ENCODE measurements at regions not wholly inside any gene's neighbourhood (a gene's known extent, or its start where the extent isn't known, plus 50 kb on each side); places are given as distances from the start of the nearest gene placed in this dataset.

- no peak for DNase-seq (ENCODE audit: low spot score in 2 of 2)
- no peak overlapping the region for H3K27ac ChIP-seq
- intact Hi-C loops (cut with DNase I; ENCODE audit: low total_unique reads): no loop called here
- TF ChIP-seq CTCF (IDR thresholded peaks at IDR 0.05) (no peak), POLR2A (IDR thresholded peaks at IDR 0.05) (no peak), POLR2AphosphoS5 (IDR thresholded peaks at IDR 0.05) (no peak)
- H3K4me1 ChIP-seq: no peaks in the 10 kb centered on the region
- no peaks in the 10 kb centered on the region for H3K36me3 ChIP-seq
- H3K9me3 ChIP-seq: no peaks in the 10 kb centered on the region
- no peaks in the 10 kb centered on the region for H3K27me3 ChIP-seq
- no peak overlapping the region for H3K4me3 ChIP-seq
These were observed 111.9 kb downstream of the XCL2 start for GRCh38 chr1:168431882-168432281.

GRCh38 chr1:168430321-168430720, 113.5 kb downstream of the XCL2 start:
- no peak for TF ChIP-seq CTCF (IDR thresholded peaks at IDR 0.05)
- intact Hi-C loops (cut with DNase I; ENCODE audit: low total_unique reads): no loop called here
- no peaks in the 10 kb centered on the region for H3K4me1 ChIP-seq
- no peaks in the 10 kb centered on the region for H3K9me3 ChIP-seq
- H3K36me3 ChIP-seq: no peaks in the 10 kb centered on the region
- no peak for DNase-seq (ENCODE audit: low spot score in 2 of 2)
- H3K27me3 ChIP-seq: no peaks in the 10 kb centered on the region
- no peak overlapping the region for H3K4me3 ChIP-seq
- H3K27ac ChIP-seq: no peak overlapping the region

- no peaks in the 10 kb centered on the region for H3K36me3 ChIP-seq
- no peak for TF ChIP-seq POLR2AphosphoS5 (IDR thresholded peaks at IDR 0.05)
- no peak for TF ChIP-seq POLR2A (IDR thresholded peaks at IDR 0.05)
- TF ChIP-seq CTCF (IDR thresholded peaks at IDR 0.05): no peak
- H3K4me3 ChIP-seq: no peak overlapping the region
- peak overlapping the region in 1 of 2 donors; percentile 22 for H3K27ac ChIP-seq
- H3K4me1 ChIP-seq: no peaks in the 10 kb centered on the region
- no peaks in the 10 kb centered on the region for H3K27me3 ChIP-seq
- intact Hi-C loops (cut with DNase I; ENCODE audit: low total_unique reads): no loop called here
- DNase-seq (ENCODE audit: low spot score in 2 of 2): no peak
- H3K9me3 ChIP-seq: no peaks in the 10 kb centered on the region
These were observed 115.6 kb downstream of the XCL2 start for GRCh38 chr1:168428063-168428731.

- DNase-seq (ENCODE audit: low spot score in 2 of 2): no peak
- Histone ChIP-seq H3K4me3 (no peak overlapping the region), H3K9me3 (no peaks in the 10 kb centered on the region), H3K36me3 (no peaks in the 10 kb centered on the region), H3K27me3 (no peaks in the 10 kb centered on the region), H3K4me1 (no peaks in the 10 kb centered on the region), H3K27ac (no peak overlapping the region)
- TF ChIP-seq POLR2A (IDR thresholded peaks at IDR 0.05) (no peak), CTCF (IDR thresholded peaks at IDR 0.05) (no peak), POLR2AphosphoS5 (IDR thresholded peaks at IDR 0.05) (no peak)
- intact Hi-C loops (cut with DNase I; ENCODE audit: low total_unique reads): no loop called here
These were observed 116.7 kb downstream of the XCL2 start for GRCh38 chr1:168427051-168427450.

- intact Hi-C loops (cut with DNase I; ENCODE audit: low total_unique reads): loop anchor here (1.0 kb wide), 1 partner anchor 27 kb away; no protein-coding TSS in a partner anchor
These were observed 119.5 kb downstream of the XCL2 start for GRCh38 chr1:168424281-168424680.

More at GRCh38 chr1:168424281-168424680, 119.5 kb downstream of the XCL2 start:
- H3K27ac ChIP-seq: no peak overlapping the region
- TF ChIP-seq CTCF (IDR thresholded peaks at IDR 0.05) (no peak), POLR2AphosphoS5 (IDR thresholded peaks at IDR 0.05) (no peak), POLR2A (IDR thresholded peaks at IDR 0.05) (no peak)
- no peaks in the 10 kb centered on the region for H3K27me3 ChIP-seq
- no peak for DNase-seq (ENCODE audit: low spot score in 2 of 2)
- H3K36me3 ChIP-seq: no peaks in the 10 kb centered on the region
- no peaks in the 10 kb centered on the region for H3K4me1 ChIP-seq
- H3K4me3 ChIP-seq: no peak overlapping the region
- no peaks in the 10 kb centered on the region for H3K9me3 ChIP-seq
